NCI-H69 (cell line): ENCODE measurements at regions not wholly inside any gene's neighbourhood (a gene's known extent, or its start where the extent isn't known, plus 50 kb on each side); places are given as distances from the start of the nearest gene placed in this dataset.

Experiments used
- DNase-seq: peaks from one replicate; lab custom pipeline; 2025; lab: John Stamatoyannopoulos, UW

GRCh38 chr5:104754311-104754995 is 1191.9 kb upstream of the NUDT12 start:
- DNase-seq, result no peak

DNA sequence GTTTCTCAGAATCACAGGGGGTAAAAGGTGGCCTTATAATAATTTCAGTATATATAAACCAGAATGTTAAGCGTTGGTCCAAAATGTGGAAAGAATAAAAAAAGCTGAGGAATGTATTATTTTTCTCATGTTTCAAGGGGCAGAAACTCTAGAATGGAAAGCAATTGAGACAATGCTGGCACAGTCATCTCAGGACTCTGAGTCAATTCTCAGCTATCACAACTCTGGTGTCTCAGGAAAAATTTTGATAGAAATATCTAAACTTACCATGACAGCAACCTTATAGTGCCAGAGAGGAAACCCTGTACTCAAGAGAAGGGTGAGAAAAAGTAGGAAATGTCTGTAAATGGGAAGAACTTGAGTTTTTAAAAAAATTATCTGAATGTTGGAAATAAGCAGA is 1189.4 kb upstream of the NUDT12 start:
- DNase-seq, result no peak

DNA sequence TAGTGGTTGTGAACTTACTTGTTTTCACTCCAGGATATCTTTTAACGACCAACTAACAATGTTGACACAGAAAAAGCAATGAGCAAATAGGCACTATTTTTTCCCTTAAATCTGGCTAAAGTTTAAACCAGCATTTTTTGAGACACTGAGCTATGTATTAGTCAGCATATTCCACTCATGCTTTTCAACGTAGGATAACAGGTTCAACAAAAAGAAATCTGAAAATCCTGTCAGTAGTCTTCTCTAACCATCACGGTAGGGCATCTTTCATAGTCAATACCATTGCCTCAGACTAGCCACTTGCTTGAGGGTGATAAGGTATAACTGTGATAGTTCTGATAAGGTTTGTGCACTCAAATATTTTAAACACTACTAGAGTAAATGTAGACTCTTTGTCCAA is 1177.3 kb upstream of the NUDT12 start:
- no peak for DNase-seq

GRCh38 chr5:104739503-104739902 is 1176.9 kb upstream of the NUDT12 start:
- DNase-seq, result no peak

DNA sequence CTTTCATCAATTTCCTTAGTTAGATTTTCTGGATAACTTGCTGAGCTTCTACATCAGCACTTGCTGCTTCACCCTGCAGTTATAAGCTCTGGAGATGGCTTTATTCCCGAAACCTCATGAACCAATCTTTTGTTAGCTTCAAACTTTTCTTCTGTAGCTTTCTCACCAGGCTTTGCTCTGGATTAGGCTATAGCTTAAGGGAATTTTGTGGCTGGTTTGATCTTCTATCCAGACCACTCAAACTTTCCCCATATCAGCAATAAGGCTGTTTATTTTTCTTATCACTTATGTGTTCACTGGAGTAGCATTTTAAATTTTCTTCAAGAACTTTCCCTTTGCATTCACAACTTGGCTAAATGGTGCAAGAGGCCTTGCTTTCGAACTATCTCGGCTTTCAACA is 1173.5 kb upstream of the NUDT12 start:
- DNase-seq, result no peak

DNA sequence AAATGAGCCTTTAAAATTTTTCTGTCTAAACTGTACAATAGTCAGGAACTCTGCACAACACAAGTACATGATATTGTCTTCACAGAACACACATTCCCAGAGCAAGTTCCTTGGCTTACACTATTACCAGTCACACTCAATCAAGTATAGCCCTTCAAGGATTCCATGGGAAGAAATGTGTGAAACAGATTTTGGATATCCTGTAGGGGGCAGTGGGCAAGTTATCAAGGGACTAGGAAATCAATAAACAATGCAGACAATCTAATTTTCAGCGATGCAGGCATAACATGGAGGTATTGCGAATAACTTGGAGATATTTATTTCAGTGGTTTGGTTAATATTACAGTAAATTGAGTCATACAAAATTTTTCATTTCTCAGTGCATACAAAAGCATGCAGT is 1171.5 kb upstream of the NUDT12 start:
- DNase-seq, result peak; percentile 23

- DNase-seq, result peak; percentile 33
These were observed 1170.6 kb upstream of the NUDT12 start for GRCh38 chr5:104733063-104733669.

GRCh38 chr5:104731331-104731730 is 1168.7 kb upstream of the NUDT12 start:
- DNase-seq, result no peak

DNA sequence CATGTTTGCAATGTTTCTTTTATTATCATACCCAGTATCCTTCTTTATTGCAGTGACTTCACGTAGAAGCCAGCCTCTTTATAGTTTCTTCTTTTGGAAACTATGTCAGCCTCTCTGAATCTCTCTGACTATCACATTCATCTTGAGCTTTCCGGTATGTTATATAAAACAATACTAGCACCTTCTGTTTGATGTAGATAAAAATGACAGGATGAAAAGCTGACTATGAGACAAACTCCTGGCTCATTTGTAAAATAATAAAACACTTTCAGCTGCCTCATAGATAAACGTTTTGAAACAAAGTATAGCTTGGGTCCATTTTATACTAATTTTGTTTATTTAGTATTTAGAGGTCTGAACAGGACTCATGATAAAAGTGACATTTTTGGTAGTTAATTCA is 1145.4 kb upstream of the NUDT12 start:
- DNase-seq, result no peak

DNA sequence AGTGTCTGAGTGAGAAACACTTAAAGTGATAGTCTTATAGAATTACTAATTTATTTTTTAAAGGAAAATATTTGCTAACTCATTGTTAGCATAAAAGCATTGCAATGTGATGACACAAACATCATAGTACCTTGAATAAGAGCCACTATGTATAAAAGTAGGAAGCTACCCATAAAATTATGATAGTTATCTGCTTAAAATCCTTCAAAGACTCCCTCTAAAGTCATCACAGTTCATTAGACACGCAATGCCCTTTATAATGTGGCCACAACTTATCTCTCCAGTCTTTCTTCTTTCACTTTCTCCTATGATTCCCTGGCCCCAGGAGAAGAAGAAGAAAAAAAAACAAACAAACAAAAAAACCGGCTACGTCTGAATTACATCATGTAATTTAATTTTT is 1144.0 kb upstream of the NUDT12 start:
- DNase-seq, result no peak

DNA sequence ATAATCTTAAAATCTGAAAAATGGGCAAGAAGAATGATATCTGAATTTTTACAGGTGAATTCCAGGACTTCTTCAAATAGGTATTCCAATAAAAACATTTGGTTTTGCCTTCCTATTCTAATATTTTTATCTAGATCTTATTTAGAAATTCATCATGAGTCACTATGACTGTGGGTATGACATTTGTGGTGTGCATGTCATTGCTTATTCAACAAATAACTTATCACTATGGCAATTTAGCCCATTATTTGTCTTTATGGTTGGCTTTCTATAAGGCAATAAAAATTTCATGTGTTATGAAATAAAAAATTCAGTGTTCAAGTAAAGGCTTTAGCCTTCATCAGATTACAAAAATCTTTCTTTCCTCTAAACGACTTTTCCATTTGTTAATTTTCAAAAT is 1139.6 kb upstream of the NUDT12 start:
- no peak for DNase-seq

- DNase-seq, result no peak
These were observed 1136.8 kb upstream of the NUDT12 start for GRCh38 chr5:104699438-104699837.

GRCh38 chr5:104661256-104661655 is 1098.7 kb upstream of the NUDT12 start:
- DNase-seq, result no peak

DNA sequence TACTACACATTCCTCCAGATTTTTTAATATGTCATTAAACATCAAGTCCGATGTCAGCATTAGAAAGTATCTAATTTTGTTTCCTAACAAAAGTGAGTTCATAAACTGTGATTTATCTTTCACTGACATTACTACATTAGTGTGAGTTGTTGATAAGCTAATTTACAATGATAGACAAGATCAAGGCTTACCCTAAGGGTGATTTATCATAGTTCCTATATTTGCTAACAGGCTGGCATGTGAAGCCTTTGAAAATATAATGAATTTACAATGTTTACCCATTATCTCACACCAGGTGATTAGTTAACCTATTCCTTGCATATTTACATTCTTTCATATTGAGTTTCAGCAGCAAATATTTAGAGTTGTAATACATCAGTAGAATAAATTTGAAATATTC is 1096.9 kb upstream of the NUDT12 start:
- DNase-seq, result peak; percentile 88

DNA sequence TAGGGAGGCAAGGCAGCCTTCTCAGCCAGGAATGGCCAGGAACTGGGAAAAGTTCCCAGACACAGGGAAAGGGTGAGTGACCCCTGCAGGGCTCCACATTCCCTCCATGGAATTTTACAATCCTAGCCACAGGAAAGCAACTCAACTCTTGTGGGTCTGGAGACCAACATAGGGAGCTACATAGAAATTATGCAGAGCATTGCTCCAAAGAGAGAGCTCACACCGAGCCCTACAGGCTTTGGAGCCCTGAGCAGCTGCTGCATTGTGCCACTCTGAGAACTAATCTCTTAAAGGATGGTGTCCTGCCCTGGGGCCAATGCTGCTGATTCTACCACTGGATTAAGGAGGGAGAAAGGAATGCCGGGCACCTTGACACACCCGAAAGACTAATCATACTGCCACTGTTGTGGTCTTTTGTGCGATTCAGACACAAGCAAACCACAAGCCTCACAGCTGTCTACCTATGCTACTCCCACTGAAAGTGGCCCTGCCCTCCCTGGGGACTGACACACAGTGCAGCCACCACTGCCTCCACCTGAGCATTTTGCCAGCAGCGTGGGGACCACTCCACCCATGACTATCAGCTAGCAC is 1089.8 kb upstream of the NUDT12 start:
- no peak for DNase-seq

DNA sequence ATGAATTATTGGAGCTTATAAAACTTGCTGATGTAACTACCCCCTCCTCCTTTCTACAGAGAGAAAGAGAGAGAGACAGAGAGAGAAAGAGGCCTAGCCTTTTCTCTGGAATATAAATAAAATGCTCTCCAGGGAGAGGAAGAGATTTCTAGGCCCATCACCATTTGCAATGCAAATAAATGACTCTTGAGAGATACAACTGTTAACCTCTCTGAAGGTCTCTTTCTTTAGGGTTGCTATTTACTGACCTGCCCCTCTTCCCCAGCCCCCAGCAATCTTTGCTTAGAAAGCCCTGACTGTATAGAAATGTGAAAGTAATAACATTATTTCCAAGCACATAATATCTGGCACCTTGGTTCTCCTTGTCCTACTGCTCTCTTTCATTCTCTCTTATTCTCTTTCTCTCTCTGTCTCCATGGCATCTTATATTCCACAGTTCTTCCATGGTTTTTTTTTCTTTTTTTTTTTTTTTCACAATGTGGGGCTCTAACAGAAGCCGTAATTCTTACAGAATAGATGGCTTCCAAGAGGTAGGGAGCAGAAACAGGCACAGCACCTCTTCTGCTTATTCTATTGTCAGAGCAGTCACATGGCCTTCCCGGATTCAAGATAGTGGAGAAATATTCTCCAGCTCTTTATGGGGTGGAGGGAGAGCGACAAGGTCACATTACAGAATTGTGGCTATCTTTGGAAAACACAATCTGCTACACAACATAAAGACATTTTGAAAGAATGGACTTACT is 1087.9 kb upstream of the NUDT12 start:
- peak; percentile 27 for DNase-seq

DNA sequence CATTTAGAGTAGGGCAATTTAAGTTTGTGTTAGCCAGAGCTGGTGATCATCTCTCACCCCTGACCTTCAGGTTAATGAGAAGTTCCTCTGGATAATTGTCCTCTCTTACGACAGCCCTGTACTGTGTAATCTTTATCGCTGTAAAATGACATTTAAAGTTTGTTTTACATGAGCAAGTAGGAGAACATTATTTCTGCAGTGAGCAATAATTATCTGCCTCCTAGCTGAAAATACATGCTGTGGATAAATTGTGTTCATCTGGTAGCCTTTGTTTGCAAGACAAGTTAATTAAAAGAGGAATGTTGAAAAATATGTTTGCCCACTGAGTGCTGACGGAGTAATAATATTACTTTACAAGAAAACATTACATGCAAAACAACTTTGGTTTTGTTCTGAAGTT is 1083.8 kb upstream of the NUDT12 start:
- DNase-seq, result peak; percentile 92

DNA sequence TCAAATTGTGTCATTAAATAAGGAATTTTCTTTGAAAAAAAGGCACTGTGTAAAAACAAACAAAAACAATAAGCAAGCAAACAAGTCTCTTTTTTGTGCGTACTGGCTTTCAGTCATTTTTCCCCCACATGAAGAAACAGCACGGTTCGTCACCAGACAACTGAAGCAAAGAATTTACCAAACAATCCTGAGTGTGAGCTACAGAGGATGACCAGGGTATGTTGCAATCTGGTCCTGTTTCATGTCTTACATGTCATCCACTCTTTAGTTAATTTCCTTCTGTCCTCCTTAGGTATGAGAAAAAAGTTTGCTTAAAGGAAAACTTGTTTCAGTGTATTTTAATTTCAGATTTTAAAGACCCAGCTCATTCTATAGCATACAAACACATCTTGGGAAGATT is 1080.7 kb upstream of the NUDT12 start:
- DNase-seq, result no peak

DNA sequence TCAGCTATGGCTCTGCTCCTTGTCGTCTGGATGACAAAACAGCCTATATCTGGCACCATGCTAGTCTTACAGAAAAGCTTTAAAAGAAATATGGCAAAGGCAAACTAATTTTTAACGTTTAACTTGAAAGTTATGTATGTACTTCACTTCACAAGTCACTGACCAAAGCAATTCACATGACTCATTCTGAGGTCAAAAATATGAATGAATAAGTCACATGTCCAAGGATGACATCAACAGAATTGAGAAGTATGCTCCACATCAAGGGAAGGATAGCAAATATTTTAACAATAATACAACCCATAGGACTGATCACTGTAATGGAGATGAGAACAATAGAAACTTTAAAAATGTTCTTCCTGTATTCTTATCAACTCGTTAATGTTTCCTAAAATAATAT is 1072.6 kb upstream of the NUDT12 start:
- DNase-seq, result no peak

GRCh38 chr5:104628911-104629310 is 1066.3 kb upstream of the NUDT12 start:
- peak; percentile 39 for DNase-seq

GRCh38 chr5:104626122-104626521 is 1063.5 kb upstream of the NUDT12 start:
- no peak for DNase-seq

- peak; percentile 65 for DNase-seq
These were observed 1049.4 kb upstream of the NUDT12 start for GRCh38 chr5:104612005-104612404.
